K562 (cell line): ENCODE measurements at regions not wholly inside any gene's neighbourhood (a gene's known extent, or its start where the extent isn't known, plus 50 kb on each side); places are given as distances from the start of the nearest gene placed in this dataset.

ENCODE experiments used
- TF ChIP-seq, protein P1 (sequence below), 2 experiments: fragments of 450-650 bp in 1 of 2; sonication (generic) in 1 of 2; formaldehyde crosslinking in 1 of 2; IDR thresholded peaks; 2 replicates each; pipeline versions ENCODE4 v1.7.1 to v1.9.0; 2016 to 2022; ENCODE audit warnings: inconsistent platforms in 1 of 2, mild to moderate bottlenecking in 1 of 2, missing genetic modification reagents in 1 of 2

DNA sequence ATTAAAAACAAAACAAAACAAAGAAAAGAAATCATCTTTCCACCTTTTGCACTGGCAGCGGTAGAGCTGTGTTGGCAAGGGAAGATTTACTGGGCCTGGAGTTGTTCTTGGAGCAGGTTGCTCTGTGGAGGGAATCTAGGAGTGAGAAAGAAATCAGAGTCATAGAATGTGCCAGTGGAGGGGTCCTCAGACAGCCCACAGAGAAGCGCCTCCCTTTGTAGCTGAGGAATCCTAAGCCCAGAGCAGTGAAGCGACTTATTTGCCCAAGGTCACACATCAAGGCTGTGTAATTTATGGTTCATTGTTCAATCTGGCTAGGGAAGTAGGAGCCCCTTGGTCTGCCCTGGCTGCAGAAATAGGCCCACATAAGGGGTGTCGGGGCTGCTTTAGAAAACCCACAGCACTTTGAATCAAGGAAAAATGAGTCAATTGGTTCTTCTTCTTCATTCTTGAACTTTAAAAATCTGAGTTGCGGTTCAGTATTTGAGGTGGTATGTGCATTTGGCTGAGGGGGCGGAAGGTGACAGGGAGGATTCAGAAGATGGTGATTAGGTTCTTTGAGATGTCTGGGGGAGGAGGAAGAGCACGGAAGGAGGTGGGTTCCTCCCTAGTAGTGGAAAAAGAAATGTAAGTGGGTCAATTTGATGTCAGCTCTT lies 253.7 kb downstream of the PTEN start (continued):
- TF ChIP-seq, protein P1, sequence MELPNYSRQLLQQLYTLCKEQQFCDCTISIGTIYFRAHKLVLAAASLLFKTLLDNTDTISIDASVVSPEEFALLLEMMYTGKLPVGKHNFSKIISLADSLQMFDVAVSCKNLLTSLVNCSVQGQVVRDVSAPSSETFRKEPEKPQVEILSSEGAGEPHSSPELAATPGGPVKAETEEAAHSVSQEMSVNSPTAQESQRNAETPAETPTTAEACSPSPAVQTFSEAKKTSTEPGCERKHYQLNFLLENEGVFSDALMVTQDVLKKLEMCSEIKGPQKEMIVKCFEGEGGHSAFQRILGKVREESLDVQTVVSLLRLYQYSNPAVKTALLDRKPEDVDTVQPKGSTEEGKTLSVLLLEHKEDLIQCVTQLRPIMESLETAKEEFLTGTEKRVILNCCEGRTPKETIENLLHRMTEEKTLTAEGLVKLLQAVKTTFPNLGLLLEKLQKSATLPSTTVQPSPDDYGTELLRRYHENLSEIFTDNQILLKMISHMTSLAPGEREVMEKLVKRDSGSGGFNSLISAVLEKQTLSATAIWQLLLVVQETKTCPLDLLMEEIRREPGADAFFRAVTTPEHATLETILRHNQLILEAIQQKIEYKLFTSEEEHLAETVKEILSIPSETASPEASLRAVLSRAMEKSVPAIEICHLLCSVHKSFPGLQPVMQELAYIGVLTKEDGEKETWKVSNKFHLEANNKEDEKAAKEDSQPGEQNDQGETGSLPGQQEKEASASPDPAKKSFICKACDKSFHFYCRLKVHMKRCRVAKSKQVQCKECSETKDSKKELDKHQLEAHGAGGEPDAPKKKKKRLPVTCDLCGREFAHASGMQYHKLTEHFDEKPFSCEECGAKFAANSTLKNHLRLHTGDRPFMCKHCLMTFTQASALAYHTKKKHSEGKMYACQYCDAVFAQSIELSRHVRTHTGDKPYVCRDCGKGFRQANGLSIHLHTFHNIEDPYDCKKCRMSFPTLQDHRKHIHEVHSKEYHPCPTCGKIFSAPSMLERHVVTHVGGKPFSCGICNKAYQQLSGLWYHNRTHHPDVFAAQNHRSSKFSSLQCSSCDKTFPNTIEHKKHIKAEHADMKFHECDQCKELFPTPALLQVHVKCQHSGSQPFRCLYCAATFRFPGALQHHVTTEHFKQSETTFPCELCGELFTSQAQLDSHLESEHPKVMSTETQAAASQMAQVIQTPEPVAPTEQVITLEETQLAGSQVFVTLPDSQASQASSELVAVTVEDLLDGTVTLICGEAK (IDR thresholded peaks at IDR 0.05): no peak
- TF ChIP-seq, protein P1 (CRISPR knock-in tag; IDR thresholded peaks at IDR 0.05): no peak
